Hepatocyte (in vitro differentiated cells): ENCODE measurements at regions not wholly inside any gene's neighbourhood (a gene's known extent, or its start where the extent isn't known, plus 50 kb on each side); places are given as distances from the start of the nearest gene placed in this dataset.

ENCODE experiments used
- DNase-seq: peaks from one replicate; pipeline ENCODE4 v3.0.0-alpha.2; 2016; ENCODE audit warnings: low spot score
- H2AFZ ChIP-seq: fragments of 200-600 bp; sonication (generic); 2 replicates; pipeline ENCODE4 v1.6.0; 2016; ENCODE audit warnings: antibody characterized with exemption, mild to moderate bottlenecking
- H3K27ac ChIP-seq: fragments of 200-600 bp; sonication (generic); 2 replicates; pipeline ENCODE4 v1.5.1; 2016; ENCODE audit warnings: mild to moderate bottlenecking
- H3K27me3 ChIP-seq: fragments of 200-600 bp; sonication (generic); 2 replicates; pipeline ENCODE4 v1.6.1; 2016
- H3K36me3 ChIP-seq: fragments of 200-600 bp; sonication (generic); replicated peaks from 2 replicates; pipeline ENCODE4 v1.5.1; 2016; ENCODE audit warnings: low read depth; ENCODE audit not compliant: insufficient read depth
- H3K4me1 ChIP-seq: fragments of 200-600 bp; sonication (generic); 2 replicates; pipeline ENCODE4 v1.5.1; 2016; ENCODE audit warnings: mild to moderate bottlenecking, moderate library complexity; ENCODE audit not compliant: insufficient read depth
- H3K4me2 ChIP-seq: fragments of 200-600 bp; sonication (generic); 2 replicates; pipeline ENCODE4 v1.6.0; 2016
- H3K4me3 ChIP-seq: fragments of 200-600 bp; sonication (generic); 2 replicates; pipeline ENCODE4 v1.5.1; 2016; ENCODE audit warnings: mild to moderate bottlenecking
- H3K79me2 ChIP-seq: fragments of 200-600 bp; sonication (generic); 2 replicates; pipeline ENCODE4 v1.6.0; 2017; ENCODE audit warnings: mild to moderate bottlenecking
- H3K9me2 ChIP-seq: fragments of 200-600 bp; sonication (generic); replicated peaks from 2 replicates; pipeline ENCODE4 v1.6.0; 2017; ENCODE audit warnings: mild to moderate bottlenecking; ENCODE audit not compliant: insufficient read depth
- H3K9me3 ChIP-seq: fragments of 200-600 bp; sonication (generic); 2 replicates; pipeline ENCODE4 v1.5.1; 2016; ENCODE audit warnings: low read depth, mild to moderate bottlenecking
- H4K20me1 ChIP-seq: fragments of 200-600 bp; sonication (generic); 2 replicates; pipeline ENCODE4 v1.6.0; 2016; ENCODE audit warnings: mild to moderate bottlenecking; ENCODE audit not compliant: insufficient read depth, poor library complexity, severe bottlenecking
- EZH2 ChIP-seq: fragments of 200-600 bp; sonication (generic); IDR thresholded peaks from 2 replicates; pipeline ENCODE4 v1.6.1; 2016; ENCODE audit warnings: antibody characterized with exemption, mild to moderate bottlenecking, borderline replicate concordance
- EZH2phosphoT487 ChIP-seq: fragments of 200-600 bp; sonication (generic); IDR thresholded peaks from one replicate; pipeline ENCODE4 v1.6.1; 2018; ENCODE audit warnings: antibody characterized with exemption, mild to moderate bottlenecking, low read depth, moderate library complexity; ENCODE audit not compliant: unreplicated experiment, severe bottlenecking
- WGBS: methylation state at CpG from one replicate; pipeline ENCODE4 v1.1.6; 2016; ENCODE audit warnings: low lambda C conversion rate; ENCODE audit errors: missing lambda C conversion rate; 5-methylcytosine and 5-hydroxymethylcytosine counted together
- TF ChIP-seq, protein P1 (sequence below): fragments of 200-600 bp; sonication (generic); IDR thresholded peaks from 2 replicates; pipeline ENCODE4 v1.5.1; 2016; ENCODE audit warnings: antibody characterized with exemption, mild to moderate bottlenecking; ENCODE audit not compliant: poor library complexity

- no peaks in the 10 kb centered on the region for H3K27me3 ChIP-seq
- whole genome bisulfite sequencing, result 72% methylated on average over 10 of the region's 10 CpGs
- no peaks in the 10 kb centered on the region for H3K36me3 ChIP-seq
- no peaks in the 10 kb centered on the region for H3K79me2 ChIP-seq
- no peak overlapping the region for H3K4me2 ChIP-seq
- no peaks in the 10 kb centered on the region for H4K20me1 ChIP-seq
- H3K4me3 ChIP-seq, result no peak overlapping the region
- DNase-seq, result peak; percentile 37
- H3K9me3 ChIP-seq, result no peaks in the 10 kb centered on the region
- peaks cover 4% of the 10 kb centered on the region for H3K4me1 ChIP-seq
- H3K27ac ChIP-seq, result peak overlapping the region; percentile 15
- TF ChIP-seq EZH2phosphoT487 (no peak), EZH2 (no peak)
- TF ChIP-seq, protein P1, sequence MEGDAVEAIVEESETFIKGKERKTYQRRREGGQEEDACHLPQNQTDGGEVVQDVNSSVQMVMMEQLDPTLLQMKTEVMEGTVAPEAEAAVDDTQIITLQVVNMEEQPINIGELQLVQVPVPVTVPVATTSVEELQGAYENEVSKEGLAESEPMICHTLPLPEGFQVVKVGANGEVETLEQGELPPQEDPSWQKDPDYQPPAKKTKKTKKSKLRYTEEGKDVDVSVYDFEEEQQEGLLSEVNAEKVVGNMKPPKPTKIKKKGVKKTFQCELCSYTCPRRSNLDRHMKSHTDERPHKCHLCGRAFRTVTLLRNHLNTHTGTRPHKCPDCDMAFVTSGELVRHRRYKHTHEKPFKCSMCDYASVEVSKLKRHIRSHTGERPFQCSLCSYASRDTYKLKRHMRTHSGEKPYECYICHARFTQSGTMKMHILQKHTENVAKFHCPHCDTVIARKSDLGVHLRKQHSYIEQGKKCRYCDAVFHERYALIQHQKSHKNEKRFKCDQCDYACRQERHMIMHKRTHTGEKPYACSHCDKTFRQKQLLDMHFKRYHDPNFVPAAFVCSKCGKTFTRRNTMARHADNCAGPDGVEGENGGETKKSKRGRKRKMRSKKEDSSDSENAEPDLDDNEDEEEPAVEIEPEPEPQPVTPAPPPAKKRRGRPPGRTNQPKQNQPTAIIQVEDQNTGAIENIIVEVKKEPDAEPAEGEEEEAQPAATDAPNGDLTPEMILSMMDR, result no peak
- no peak overlapping the region for H2AFZ ChIP-seq
- peaks cover 4% of the 10 kb centered on the region for H3K9me2 ChIP-seq
Observed at GRCh38 chr1:60903591-60903990, 178.8 kb upstream of the NFIA start.

GRCh38 chr1:60899464-60899863 is 182.9 kb upstream of the NFIA start:
- Histone ChIP-seq H3K36me3 (no peaks in the 10 kb centered on the region), H3K9me2 (no peaks in the 10 kb centered on the region), H3K27me3 (no peaks in the 10 kb centered on the region), H4K20me1 (no peaks in the 10 kb centered on the region), H3K9me3 (no peaks in the 10 kb centered on the region), H2AFZ (no peak overlapping the region), H3K27ac (no peak overlapping the region), H3K4me3 (no peak overlapping the region), H3K4me2 (no peak overlapping the region), H3K4me1 (peaks cover 4% of the 10 kb centered on the region), H3K79me2 (no peaks in the 10 kb centered on the region)
- TF ChIP-seq EZH2phosphoT487 (no peak), EZH2 (no peak)
- TF ChIP-seq, protein P1, result no peak
- DNase-seq, result no peak
- WGBS, result 71% methylated on average over 3 of the region's 3 CpGs

- Histone ChIP-seq H3K4me3 (no peak overlapping the region), H4K20me1 (no peaks in the 10 kb centered on the region), H3K27me3 (no peaks in the 10 kb centered on the region), H2AFZ (no peak overlapping the region), H3K79me2 (no peaks in the 10 kb centered on the region), H3K27ac (no peak overlapping the region), H3K36me3 (no peaks in the 10 kb centered on the region), H3K9me2 (no peaks in the 10 kb centered on the region), H3K4me2 (no peak overlapping the region), H3K9me3 (no peaks in the 10 kb centered on the region), H3K4me1 (no peaks in the 10 kb centered on the region)
- DNase-seq, result no peak
- 91% methylated on average over 4 of the region's 4 CpGs for WGBS
- TF ChIP-seq EZH2, result no peak
- TF ChIP-seq, protein P1, result no peak
Observed at GRCh38 chr1:60898987-60899386, 183.4 kb upstream of the NFIA start.

- Histone ChIP-seq H2AFZ (no peak overlapping the region), H3K4me1 (no peaks in the 10 kb centered on the region), H3K4me3 (no peak overlapping the region), H3K27ac (no peak overlapping the region), H4K20me1 (no peaks in the 10 kb centered on the region), H3K9me2 (no peaks in the 10 kb centered on the region), H3K4me2 (no peak overlapping the region), H3K9me3 (no peaks in the 10 kb centered on the region), H3K36me3 (no peaks in the 10 kb centered on the region), H3K27me3 (no peaks in the 10 kb centered on the region), H3K79me2 (no peaks in the 10 kb centered on the region)
- peak; percentile 39 for DNase-seq
- TF ChIP-seq, protein P1, result no peak
- TF ChIP-seq EZH2, result no peak
- TF ChIP-seq EZH2phosphoT487, result no peak
- 69% methylated on average over 4 of the region's 4 CpGs for WGBS
Observed at GRCh38 chr1:60898413-60898812, 183.9 kb upstream of the NFIA start.
